Astrocyte (in vitro differentiated cells and primary cell): ENCODE measurements at regions not wholly inside any gene's neighbourhood (a gene's known extent, or its start where the extent isn't known, plus 50 kb on each side); places are given as distances from the start of the nearest gene placed in this dataset.

ENCODE experiments used
- EZH2 ChIP-seq: IDR thresholded peaks from 2 replicates; pipeline ENCODE4 v1.6.1; 2012; ENCODE audit warnings: mild to moderate bottlenecking, low read length, inconsistent platforms; ENCODE audit not compliant: insufficient read depth
- TF ChIP-seq, protein P1 (sequence below): IDR thresholded peaks from 2 replicates; pipeline ENCODE4 v1.5.1; 2011; ENCODE audit warnings: low read depth, mild to moderate bottlenecking, inconsistent platforms, low read length, moderate library complexity; ENCODE audit not compliant: insufficient read depth

DNA sequence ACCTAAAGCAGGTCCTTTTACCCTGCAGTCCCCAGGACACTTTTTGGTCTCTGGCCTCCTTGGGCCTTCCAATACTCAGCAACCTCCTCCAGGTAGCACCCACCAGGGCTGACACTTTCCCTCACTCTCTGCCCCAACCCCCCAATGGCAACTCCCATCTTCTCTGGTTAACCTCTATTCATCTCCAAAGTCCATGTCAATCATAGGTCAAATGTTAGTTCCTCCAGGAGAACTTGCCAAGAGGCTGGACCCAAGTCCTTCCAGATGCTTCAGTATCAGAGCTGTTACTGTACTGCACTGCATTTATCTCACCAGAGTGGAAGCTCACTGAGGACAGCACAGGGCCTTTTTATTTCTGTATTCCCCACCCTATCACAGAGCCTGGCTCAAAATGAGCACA lies 295.0 kb upstream of the KLF14 start:
- TF ChIP-seq, protein P1, sequence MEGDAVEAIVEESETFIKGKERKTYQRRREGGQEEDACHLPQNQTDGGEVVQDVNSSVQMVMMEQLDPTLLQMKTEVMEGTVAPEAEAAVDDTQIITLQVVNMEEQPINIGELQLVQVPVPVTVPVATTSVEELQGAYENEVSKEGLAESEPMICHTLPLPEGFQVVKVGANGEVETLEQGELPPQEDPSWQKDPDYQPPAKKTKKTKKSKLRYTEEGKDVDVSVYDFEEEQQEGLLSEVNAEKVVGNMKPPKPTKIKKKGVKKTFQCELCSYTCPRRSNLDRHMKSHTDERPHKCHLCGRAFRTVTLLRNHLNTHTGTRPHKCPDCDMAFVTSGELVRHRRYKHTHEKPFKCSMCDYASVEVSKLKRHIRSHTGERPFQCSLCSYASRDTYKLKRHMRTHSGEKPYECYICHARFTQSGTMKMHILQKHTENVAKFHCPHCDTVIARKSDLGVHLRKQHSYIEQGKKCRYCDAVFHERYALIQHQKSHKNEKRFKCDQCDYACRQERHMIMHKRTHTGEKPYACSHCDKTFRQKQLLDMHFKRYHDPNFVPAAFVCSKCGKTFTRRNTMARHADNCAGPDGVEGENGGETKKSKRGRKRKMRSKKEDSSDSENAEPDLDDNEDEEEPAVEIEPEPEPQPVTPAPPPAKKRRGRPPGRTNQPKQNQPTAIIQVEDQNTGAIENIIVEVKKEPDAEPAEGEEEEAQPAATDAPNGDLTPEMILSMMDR: no peak
- TF ChIP-seq EZH2: no peak
